DOHH2 (cell line): ENCODE measurements at regions not wholly inside any gene's neighbourhood (a gene's known extent, or its start where the extent isn't known, plus 50 kb on each side); places are given as distances from the start of the nearest gene placed in this dataset.

Source experiments
- H3F3A ChIP-seq: fragments of 200-600 bp; sonication (generic), shearing (Covaris generic); 2 replicates; pipeline ENCODE4 v1.6.0; 2016; ENCODE audit warnings: antibody characterized with exemption, mild to moderate bottlenecking; ENCODE audit not compliant: control insufficient read depth, insufficient read depth
- H3K27ac ChIP-seq: fragments of 200-600 bp; sonication (generic); 2 replicates; pipeline ENCODE4 v1.5.1; 2014; ENCODE audit warnings: low read depth, mild to moderate bottlenecking, low read length, moderate library complexity
- H3K27me3 ChIP-seq: fragments of 200-600 bp; sonication (generic); 2 replicates; pipeline ENCODE4 v1.6.1; 2014; ENCODE audit warnings: mild to moderate bottlenecking, low read length, mixed read lengths; ENCODE audit not compliant: control insufficient read depth
- H3K36me3 ChIP-seq: fragments of 200-600 bp; sonication (generic); 2 replicates; pipeline ENCODE4 v1.6.1; 2014; ENCODE audit warnings: mild to moderate bottlenecking, low read length, moderate library complexity, mixed read lengths; ENCODE audit not compliant: control insufficient read depth
- H3K4me1 ChIP-seq: fragments of 200-600 bp; sonication (generic); 2 replicates; pipeline ENCODE4 v1.6.1; 2014; ENCODE audit warnings: mild to moderate bottlenecking, low read length, mixed read lengths; ENCODE audit not compliant: control insufficient read depth
- H3K4me2 ChIP-seq: fragments of 200-600 bp; sonication (generic); 2 replicates; pipeline ENCODE4 v1.6.0; 2014; ENCODE audit warnings: mild to moderate bottlenecking, low read length, moderate library complexity
- H3K4me3 ChIP-seq: fragments of 200-600 bp; sonication (generic); 2 replicates; pipeline ENCODE4 v1.5.1; 2014; ENCODE audit warnings: mild to moderate bottlenecking, low read length, mixed read lengths
- H3K79me2 ChIP-seq: fragments of 200-600 bp; sonication (generic); 2 replicates; pipeline ENCODE4 v1.6.1; 2014; ENCODE audit warnings: mild to moderate bottlenecking, low read length, mixed read lengths; ENCODE audit not compliant: control insufficient read depth
- H3K9me2 ChIP-seq: fragments of 200-600 bp; sonication (generic); replicated peaks from 2 replicates; pipeline ENCODE4 v1.6.1; 2014; ENCODE audit warnings: mild to moderate bottlenecking, low read length, mixed read lengths; ENCODE audit not compliant: control insufficient read depth
- H3K9me3 ChIP-seq: fragments of 200-600 bp; sonication (generic); 2 replicates; pipeline ENCODE4 v1.6.1; 2014; ENCODE audit warnings: antibody characterized with exemption, low read length, mixed read lengths; ENCODE audit not compliant: control insufficient read depth, insufficient read depth
- H4K20me1 ChIP-seq: fragments of 200-600 bp; sonication (generic); 2 replicates; pipeline ENCODE4 v1.6.0; 2014; ENCODE audit warnings: low read depth, mild to moderate bottlenecking, antibody characterized with exemption, low read length, moderate library complexity; ENCODE audit not compliant: control insufficient read depth, insufficient read depth
- CTCF ChIP-seq: fragments of 200-600 bp; sonication (generic); IDR thresholded peaks from one replicate; pipeline ENCODE4 v1.5.1; 2014; ENCODE audit warnings: antibody characterized with exemption, mild to moderate bottlenecking, low read depth, low read length; ENCODE audit not compliant: poor library complexity, severe bottlenecking
- EZH2phosphoT487 ChIP-seq: fragments of 200-600 bp; sonication (generic); IDR thresholded peaks from 2 replicates; pipeline ENCODE4 v1.6.1; 2017; ENCODE audit warnings: borderline replicate concordance, mild to moderate bottlenecking, antibody characterized with exemption, low read length, moderate library complexity, mixed read lengths

- Histone ChIP-seq H3F3A (no peaks in the 10 kb centered on the region), H4K20me1 (no peaks in the 10 kb centered on the region), H3K27ac (no peak overlapping the region), H3K4me1 (no peaks in the 10 kb centered on the region), H3K9me3 (no peaks in the 10 kb centered on the region), H3K79me2 (no peaks in the 10 kb centered on the region), H3K27me3 (peaks cover 3% of the 10 kb centered on the region; the same call in 1 of the 2 replicates), H3K9me2 (no peaks in the 10 kb centered on the region), H3K36me3 (no peaks in the 10 kb centered on the region), H3K4me3 (no peak overlapping the region), H3K4me2 (no peak overlapping the region)
- TF ChIP-seq CTCF (no peak), EZH2phosphoT487 (no peak)
Measured at GRCh38 chr6:6823568-6824224, 235.2 kb downstream of the LY86 start.

GRCh38 chr6:6824381-6824780 is 235.9 kb downstream of the LY86 start:
- Histone ChIP-seq H3K4me3 (no peak overlapping the region), H3K4me1 (no peaks in the 10 kb centered on the region)
- TF ChIP-seq CTCF (no peak), EZH2phosphoT487 (no peak)

GRCh38 chr6:6825193-6825784 is 236.8 kb downstream of the LY86 start:
- Histone ChIP-seq H3K9me3 (no peaks in the 10 kb centered on the region), H3K9me2 (no peaks in the 10 kb centered on the region), H3K79me2 (no peaks in the 10 kb centered on the region), H3F3A (no peaks in the 10 kb centered on the region), H4K20me1 (no peaks in the 10 kb centered on the region), H3K4me3 (no peak overlapping the region), H3K4me2 (no peak overlapping the region), H3K4me1 (no peaks in the 10 kb centered on the region), H3K27me3 (peaks cover 3% of the 10 kb centered on the region; the same call in 1 of the 2 replicates), H3K36me3 (no peaks in the 10 kb centered on the region), H3K27ac (no peak overlapping the region)
- TF ChIP-seq EZH2phosphoT487 = no peak
- no peak for TF ChIP-seq CTCF

More at GRCh38 chr6:6824381-6824780, 235.9 kb downstream of the LY86 start:
- Histone ChIP-seq H3K79me2 (no peaks in the 10 kb centered on the region), H3K9me2 (no peaks in the 10 kb centered on the region), H3K36me3 (no peaks in the 10 kb centered on the region), H3K27ac (no peak overlapping the region), H3K9me3 (no peaks in the 10 kb centered on the region), H3K4me2 (no peak overlapping the region), H3F3A (no peaks in the 10 kb centered on the region), H3K27me3 (peaks cover 3% of the 10 kb centered on the region; the same call in 1 of the 2 replicates), H4K20me1 (no peaks in the 10 kb centered on the region)
